ENCODE measurements at regions not wholly inside any gene's neighbourhood (a gene's known extent, or its start where the extent isn't known, plus 50 kb on each side); places are given as distances from the start of the nearest gene placed in this dataset.

GRCh38 chr1:96352733-96353132, 368.9 kb upstream of the PTBP2 start:
- intact Hi-C loops (cut with micrococcal nuclease), result no loop called here
- TF ChIP-seq MYC (IDR thresholded peaks at IDR 0.05; ENCODE audit: low read depth, low read length) (no peak), MAX (IDR thresholded peaks at IDR 0.05; ENCODE audit: insufficient read depth, insufficient read length) (no peak), GATA2 (IDR thresholded peaks at IDR 0.05; ENCODE audit: insufficient read depth, insufficient read length, low read depth, low read length) (no peak)
- Histone ChIP-seq H3K9ac (replicated peaks; ENCODE audit: extremely low read depth, insufficient read depth, low read length) (no peak overlapping the region), H3K4me1 (ENCODE audit: control insufficient read depth, extremely low read depth, insufficient read depth, low read length) (no peaks in the 10 kb centered on the region), H3K27me3 (ENCODE audit: control insufficient read depth in 2 of 2, insufficient read depth in 2 of 2, low read length in 2 of 2) (no peaks in the 10 kb centered on the region), H3K4me3 (replicated peaks in 1 of 3; ENCODE audit: insufficient read depth in 1 of 3, low read depth in 1 of 3, low read length in 3 of 3) (no peak overlapping the region), H4K20me1 (replicated peaks; ENCODE audit: control insufficient read depth, extremely low read depth, insufficient read depth, low read length) (no peaks in the 10 kb centered on the region), H3K4me2 (ENCODE audit: insufficient read depth, low read length) (no peak overlapping the region), H3K36me3 (ENCODE audit: control insufficient read depth in 2 of 2, extremely low read depth in 1 of 2, insufficient read depth in 2 of 2, low read length in 2 of 2) (no peaks in the 10 kb centered on the region), H3K9me1 (replicated peaks; ENCODE audit: control insufficient read depth, extremely low read depth, insufficient read depth, low read length) (no peaks in the 10 kb centered on the region), H2AFZ (ENCODE audit: low read depth, low read length) (no peak overlapping the region), H3K27ac (ENCODE audit: insufficient read depth, low read depth, low read length) (no peak overlapping the region), H3K79me2 (ENCODE audit: control insufficient read depth, insufficient read depth, low read length) (no peaks in the 10 kb centered on the region), H3K9me3 (replicated peaks; ENCODE audit: control insufficient read depth, insufficient read depth, low read length) (no peaks in the 10 kb centered on the region)
- dilution Hi-C loops (cut with MboI; ENCODE audit: extremely low pct_ligation_motif_present, low sequenced_read_pairs), result no loop called here
- BruUV-seq (replicated peaks), result no TSS peak
- CTCF ChIA-PET, result no interaction called here
- POLR2A ChIA-PET, result no interaction called here
- FAIRE-seq (no peak), DNase-seq (ENCODE audit: low read depth, low spot score) (no peak)

DNA sequence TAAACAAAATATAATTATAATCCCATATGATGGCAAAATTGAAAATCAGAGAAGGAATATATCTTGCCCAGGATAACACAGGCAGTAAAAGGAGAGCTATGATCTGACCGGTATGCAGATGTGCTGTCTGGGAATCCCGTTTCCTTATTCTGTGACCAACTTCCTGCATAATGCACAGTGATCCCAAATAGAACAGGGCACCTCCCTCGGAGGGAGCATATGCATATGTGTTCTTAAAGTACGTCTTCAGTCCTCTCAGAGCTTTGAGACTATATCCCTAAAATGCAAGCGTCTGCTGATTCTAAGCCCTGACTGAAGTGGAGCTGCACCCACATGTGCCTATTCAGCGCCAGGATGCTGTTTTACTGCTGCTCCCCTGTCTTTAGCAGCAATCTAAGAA, 366.1 kb upstream of the PTBP2 start:
- FAIRE-seq, result no peak
- no peaks in the 10 kb centered on the region for H4K20me1 ChIP-seq (replicated peaks; ENCODE audit: control insufficient read depth, extremely low read depth, insufficient read depth, low read length)
- CTCF ChIA-PET, result interaction anchor here (0.7 to 1.5 kb wide), 5 partner anchors 9 to 119 kb away, joined by 3 to 5 read pairs (median 3); no protein-coding TSS in a partner anchor

More for the DNA sequence above, 366.1 kb upstream of the PTBP2 start:
- Histone ChIP-seq H3K4me1 (ENCODE audit: control insufficient read depth, extremely low read depth, insufficient read depth, low read length) (no peaks in the 10 kb centered on the region), H3K36me3 (ENCODE audit: control insufficient read depth in 2 of 2, extremely low read depth in 1 of 2, insufficient read depth in 2 of 2, low read length in 2 of 2) (no peaks in the 10 kb centered on the region), H3K4me3 (replicated peaks in 1 of 3; ENCODE audit: insufficient read depth in 1 of 3, low read depth in 1 of 3, low read length in 3 of 3) (no peak overlapping the region), H3K9me3 (replicated peaks; ENCODE audit: control insufficient read depth, insufficient read depth, low read length) (no peaks in the 10 kb centered on the region), H3K4me2 (ENCODE audit: insufficient read depth, low read length) (no peak overlapping the region), H3K27ac (ENCODE audit: insufficient read depth, low read depth, low read length) (no peak overlapping the region), H2AFZ (ENCODE audit: low read depth, low read length) (no peak overlapping the region), H3K9ac (replicated peaks; ENCODE audit: extremely low read depth, insufficient read depth, low read length) (no peak overlapping the region), H3K79me2 (ENCODE audit: control insufficient read depth, insufficient read depth, low read length) (no peaks in the 10 kb centered on the region), H3K9me1 (replicated peaks; ENCODE audit: control insufficient read depth, extremely low read depth, insufficient read depth, low read length) (no peaks in the 10 kb centered on the region), H3K27me3 (ENCODE audit: control insufficient read depth in 2 of 2, insufficient read depth in 2 of 2, low read length in 2 of 2) (no peaks in the 10 kb centered on the region)
- TF ChIP-seq POLR2AphosphoS5 (IDR thresholded peaks at IDR 0.05; ENCODE audit: insufficient read depth, low read depth, low read length) (no peak), CTCF (IDR thresholded peaks at IDR 0.05; ENCODE audit: extremely low read depth in 1 of 2, insufficient read depth in 1 of 2, low read depth in 1 of 2, low read length in 2 of 2) (no peak), MAX (IDR thresholded peaks at IDR 0.05; ENCODE audit: insufficient read depth, insufficient read length) (no peak), POLR2A (IDR thresholded peaks at IDR 0.05; ENCODE audit: low read depth, low read length) (no peak), EZH2 (IDR thresholded peaks at IDR 0.05; ENCODE audit: borderline replicate concordance, low read depth, low read length, severe bottlenecking) (no peak), JUN (IDR thresholded peaks at IDR 0.05; ENCODE audit: borderline replicate concordance, insufficient read depth, insufficient read length, low read depth) (no peak), FOS (IDR thresholded peaks at IDR 0.05; ENCODE audit: borderline replicate concordance, insufficient read depth, low read length) (no peak), MYC (IDR thresholded peaks at IDR 0.05; ENCODE audit: low read depth, low read length) (no peak), GATA2 (IDR thresholded peaks at IDR 0.05; ENCODE audit: insufficient read depth, insufficient read length, low read depth, low read length) (no peak)
- no peak for DNase-seq (ENCODE audit: low read depth, low spot score)
- POLR2A ChIA-PET, result no interaction called here
- intact Hi-C loops (cut with micrococcal nuclease), result no loop called here
- no TSS peak for BruUV-seq (replicated peaks)
- dilution Hi-C loops (cut with MboI; ENCODE audit: extremely low pct_ligation_motif_present, low sequenced_read_pairs), result no loop called here

Measured in endothelial cell of umbilical vein (primary cell).